ENCODE measurements at regions not wholly inside any gene's neighbourhood (a gene's known extent, or its start where the extent isn't known, plus 50 kb on each side); places are given as distances from the start of the nearest gene placed in this dataset.

DNA sequence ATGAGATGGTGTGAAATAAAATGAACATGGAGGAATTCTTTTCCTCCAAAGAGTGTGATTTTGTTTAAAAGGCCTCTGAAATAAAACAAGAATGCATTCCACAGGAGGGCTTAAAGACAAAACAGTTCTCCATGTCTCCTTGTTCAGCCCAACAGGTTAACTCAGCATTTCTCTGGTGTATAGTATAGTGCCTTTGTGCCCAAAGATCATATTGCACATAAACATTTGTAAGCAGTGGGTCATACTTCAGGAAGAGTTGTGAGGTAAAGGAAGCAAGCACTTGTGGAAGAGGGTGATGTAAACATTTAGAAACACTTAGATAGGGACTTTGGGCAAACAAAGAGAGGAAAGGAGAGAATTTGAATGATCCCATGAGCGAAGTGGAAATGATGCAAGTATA lies 433.9 kb downstream of the SIPA1L2 start:
- CTCF ChIA-PET: no interaction called here
- H3K4me1 ChIP-seq (ENCODE audit: control insufficient read depth in 2 of 2, insufficient read depth in 2 of 2, low read length in 2 of 2): no peaks in the 10 kb centered on the region
- no peak overlapping the region for H3K4me3 Mint-ChIP-seq
- peaks cover 0 to 13% (median 1%) of the 10 kb centered on the region in 5 donors for H3K27me3 Mint-ChIP-seq
- H3K27ac ChIP-seq (ENCODE audit: low read depth, low read length): no peak overlapping the region
- H3K27me3 ChIP-seq (ENCODE audit: control insufficient read depth in 2 of 2, insufficient read depth in 2 of 2, low read length in 2 of 2): no peaks in the 10 kb centered on the region
- no peak overlapping the region for H3K27ac Mint-ChIP-seq
- peaks cover 0 to 9% (median 4%) of the 10 kb centered on the region in 11 donors for H3K9me3 Mint-ChIP-seq
- intact Hi-C loops (cut with micrococcal nuclease): no loop called here
- H3K4me3 ChIP-seq (ENCODE audit: low read length): no peak overlapping the region
- peaks cover 0 to 3% (median 0%) of the 10 kb centered on the region in 5 donors for H3K36me3 Mint-ChIP-seq
- no peaks in the 10 kb centered on the region for H3K9me3 ChIP-seq (ENCODE audit: control insufficient read depth in 2 of 3, low read length in 3 of 3)
- DNase-seq (no peak), ATAC-seq (no peak)
- POLR2A ChIA-PET: no interaction called here
- H3K4me1 Mint-ChIP-seq: no peaks in the 10 kb centered on the region
- H3K36me3 ChIP-seq (ENCODE audit: control insufficient read depth in 2 of 3, insufficient read depth in 3 of 3, low read length in 3 of 3): no peaks in the 10 kb centered on the region

DNA sequence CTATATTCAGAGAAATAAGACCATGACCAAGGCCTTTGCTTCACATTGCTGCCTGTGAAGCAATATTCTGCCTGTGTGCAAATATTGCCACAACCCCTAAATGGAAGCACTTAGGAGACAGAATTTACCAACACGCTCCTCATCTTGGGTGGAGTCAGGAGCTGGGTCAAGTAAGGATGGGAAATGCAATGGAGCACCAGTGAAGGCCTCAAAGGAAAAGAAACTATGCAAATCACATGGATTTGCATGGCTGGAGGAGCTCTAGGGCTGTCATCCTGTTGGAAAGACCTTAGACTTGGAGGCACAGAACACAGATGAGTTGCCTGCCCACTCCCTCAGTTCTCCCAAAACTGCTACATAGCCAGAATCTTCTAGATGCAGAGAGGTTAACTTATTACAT lies 435.5 kb downstream of the SIPA1L2 start:
- intact Hi-C loops (cut with micrococcal nuclease): no loop called here
- no peaks in the 10 kb centered on the region for H3K27me3 ChIP-seq (ENCODE audit: control insufficient read depth in 2 of 2, insufficient read depth in 2 of 2, low read length in 2 of 2)
- Mint-ChIP-seq H3K4me1 (no peaks in the 10 kb centered on the region), H3K36me3 (no peaks in the 10 kb centered on the region), H3K9me3 (peaks cover 0 to 6% (median 0%) of the 10 kb centered on the region in 11 donors), H3K4me3 (no peak overlapping the region), H3K27me3 (peaks cover 0 to 13% (median 0%) of the 10 kb centered on the region in 5 donors), H3K27ac (no peak overlapping the region)
- no peaks in the 10 kb centered on the region for H3K9me3 ChIP-seq (ENCODE audit: control insufficient read depth in 2 of 3, low read length in 3 of 3)
- H3K4me3 ChIP-seq (ENCODE audit: low read length): no peak overlapping the region
- ATAC-seq: no peak
- no peaks in the 10 kb centered on the region for H3K36me3 ChIP-seq (ENCODE audit: control insufficient read depth in 2 of 3, insufficient read depth in 3 of 3, low read length in 3 of 3)
- DNase-seq: no peak
- H3K27ac ChIP-seq (ENCODE audit: low read depth, low read length): no peak overlapping the region
- no peaks in the 10 kb centered on the region for H3K4me1 ChIP-seq (ENCODE audit: control insufficient read depth in 2 of 2, insufficient read depth in 2 of 2, low read length in 2 of 2)
- CTCF ChIA-PET: no interaction called here
- POLR2A ChIA-PET: no interaction called here

DNA sequence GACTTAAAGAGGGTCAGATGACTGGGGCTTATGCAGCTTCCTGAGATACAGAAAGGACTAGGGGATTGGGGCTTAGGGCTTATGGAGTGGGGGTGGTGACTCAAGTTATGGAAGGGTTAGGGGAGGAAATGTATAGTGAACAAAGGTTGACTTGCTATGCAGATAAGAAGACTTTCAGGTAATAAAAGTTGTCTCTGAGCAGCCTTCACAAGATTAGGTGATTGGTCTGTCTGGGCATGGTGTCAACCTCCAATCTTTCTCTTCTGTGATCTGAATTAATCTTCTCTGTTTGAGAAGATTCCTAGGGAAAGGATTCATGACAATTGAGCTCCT lies 436.5 kb downstream of the SIPA1L2 start:
- Histone ChIP-seq H3K4me3 (ENCODE audit: low read length) (no peak overlapping the region), H3K27me3 (ENCODE audit: control insufficient read depth in 2 of 2, insufficient read depth in 2 of 2, low read length in 2 of 2) (no peaks in the 10 kb centered on the region), H3K36me3 (ENCODE audit: control insufficient read depth in 2 of 3, insufficient read depth in 3 of 3, low read length in 3 of 3) (no peaks in the 10 kb centered on the region), H3K9me3 (ENCODE audit: control insufficient read depth in 2 of 3, low read length in 3 of 3) (no peaks in the 10 kb centered on the region), H3K27ac (ENCODE audit: low read depth, low read length) (no peak overlapping the region), H3K4me1 (ENCODE audit: control insufficient read depth in 2 of 2, insufficient read depth in 2 of 2, low read length in 2 of 2) (no peaks in the 10 kb centered on the region)
- Mint-ChIP-seq H3K36me3 (no peaks in the 10 kb centered on the region), H3K27me3 (peaks cover 0 to 13% (median 0%) of the 10 kb centered on the region in 5 donors), H3K27ac (no peak overlapping the region), H3K9me3 (peaks cover 0 to 6% (median 0%) of the 10 kb centered on the region in 11 donors), H3K4me3 (no peak overlapping the region), H3K4me1 (no peaks in the 10 kb centered on the region)
- intact Hi-C loops (cut with micrococcal nuclease): no loop called here
- POLR2A ChIA-PET: no interaction called here
- CTCF ChIA-PET: no interaction called here
- no peak for DNase-seq
- no peak for ATAC-seq

DNA sequence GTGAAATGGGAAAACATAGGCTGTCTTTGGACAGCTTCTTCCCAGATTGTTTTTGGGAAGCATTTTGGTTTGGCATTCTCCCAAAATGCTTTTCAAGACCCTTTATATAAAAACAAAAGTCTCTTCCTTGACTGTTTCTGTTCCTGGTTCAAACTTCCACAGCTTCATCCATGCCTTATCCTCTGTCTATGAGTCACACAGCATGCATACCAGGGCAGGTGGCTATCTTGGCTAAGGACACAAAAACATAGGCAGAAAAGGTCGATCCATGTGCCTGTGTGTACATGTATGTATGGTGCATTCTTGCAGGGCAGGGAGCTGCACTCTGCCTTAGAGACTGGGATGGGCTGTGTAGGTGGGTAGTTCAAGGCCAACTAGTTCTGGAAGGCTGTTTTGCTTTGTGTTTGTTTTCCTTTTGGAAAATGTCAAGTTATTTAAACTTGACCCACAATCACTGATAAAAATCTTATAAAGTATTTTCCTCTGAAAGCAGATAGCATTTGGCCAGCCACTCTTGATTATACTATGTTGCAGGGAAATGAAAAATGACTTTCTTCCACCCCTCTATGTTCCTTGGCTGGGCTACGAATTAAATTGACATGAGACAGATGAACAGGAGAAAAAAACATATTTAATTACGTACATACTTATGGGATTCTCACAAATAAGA lies 437.0 kb downstream of the SIPA1L2 start:
- intact Hi-C loops (cut with micrococcal nuclease): no loop called here
- H3K4me3 ChIP-seq (ENCODE audit: low read length): no peak overlapping the region
- H3K36me3 Mint-ChIP-seq: no peaks in the 10 kb centered on the region
- ChIA-PET CTCF (no interaction called here), POLR2A (no interaction called here)
- no peaks in the 10 kb centered on the region for H3K9me3 ChIP-seq (ENCODE audit: control insufficient read depth in 2 of 3, low read length in 3 of 3)
- H3K27ac Mint-ChIP-seq: no peak overlapping the region
- no peaks in the 10 kb centered on the region for H3K4me1 ChIP-seq (ENCODE audit: control insufficient read depth in 2 of 2, insufficient read depth in 2 of 2, low read length in 2 of 2)
- no peak overlapping the region for H3K4me3 Mint-ChIP-seq
- H3K9me3 Mint-ChIP-seq: peaks cover 0 to 6% (median 0%) of the 10 kb centered on the region in 11 donors
- DNase-seq (no peak), ATAC-seq (no peak)
- no peaks in the 10 kb centered on the region for H3K36me3 ChIP-seq (ENCODE audit: control insufficient read depth in 2 of 3, insufficient read depth in 3 of 3, low read length in 3 of 3)
- H3K27ac ChIP-seq (ENCODE audit: low read depth, low read length): no peak overlapping the region
- H3K27me3 Mint-ChIP-seq: peaks cover 0 to 13% (median 0%) of the 10 kb centered on the region in 5 donors
- no peaks in the 10 kb centered on the region for H3K27me3 ChIP-seq (ENCODE audit: control insufficient read depth in 2 of 2, insufficient read depth in 2 of 2, low read length in 2 of 2)
- H3K4me1 Mint-ChIP-seq: no peaks in the 10 kb centered on the region

DNA sequence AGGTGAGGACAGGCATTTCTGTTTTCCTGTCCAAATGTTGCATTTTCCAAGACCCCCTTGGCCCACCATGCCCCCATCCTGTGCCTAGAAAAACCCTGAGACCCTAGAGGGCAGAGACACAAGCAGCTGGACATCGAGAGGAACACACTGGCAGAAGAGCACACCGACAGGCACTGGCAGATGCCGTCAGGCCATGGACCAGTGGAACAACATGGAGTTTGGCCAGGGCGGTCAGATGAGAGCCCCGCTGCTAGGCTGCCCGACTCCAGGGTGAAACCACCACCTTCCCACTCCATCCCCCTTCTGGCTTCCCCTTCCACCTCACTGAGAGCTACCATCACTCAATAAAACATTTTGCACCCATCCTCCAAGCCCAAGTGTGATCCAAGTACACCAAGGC lies 438.4 kb downstream of the SIPA1L2 start:
- intact Hi-C loops (cut with micrococcal nuclease): no loop called here
- no peaks in the 10 kb centered on the region for H3K9me3 ChIP-seq (ENCODE audit: control insufficient read depth in 2 of 3, low read length in 3 of 3)
- H3K36me3 ChIP-seq (ENCODE audit: control insufficient read depth in 2 of 3, insufficient read depth in 3 of 3, low read length in 3 of 3): no peaks in the 10 kb centered on the region
- ChIA-PET POLR2A (no interaction called here), CTCF (no interaction called here)
- no peaks in the 10 kb centered on the region for H3K27me3 ChIP-seq (ENCODE audit: control insufficient read depth in 2 of 2, insufficient read depth in 2 of 2, low read length in 2 of 2)
- H3K4me1 ChIP-seq (ENCODE audit: control insufficient read depth in 2 of 2, insufficient read depth in 2 of 2, low read length in 2 of 2): no peaks in the 10 kb centered on the region
- H3K27ac ChIP-seq (ENCODE audit: low read depth, low read length): no peak overlapping the region
- H3K27ac Mint-ChIP-seq: no peak overlapping the region
- peaks cover 0 to 12% (median 0%) of the 10 kb centered on the region in 5 donors for H3K27me3 Mint-ChIP-seq
- ATAC-seq (no peak), DNase-seq (no peak)
- no peak overlapping the region for H3K4me3 ChIP-seq (ENCODE audit: low read length)
- H3K9me3 Mint-ChIP-seq: peaks cover 0 to 6% (median 0%) of the 10 kb centered on the region in 11 donors
- no peaks in the 10 kb centered on the region for H3K4me1 Mint-ChIP-seq
- H3K36me3 Mint-ChIP-seq: no peaks in the 10 kb centered on the region
- no peak overlapping the region for H3K4me3 Mint-ChIP-seq

DNA sequence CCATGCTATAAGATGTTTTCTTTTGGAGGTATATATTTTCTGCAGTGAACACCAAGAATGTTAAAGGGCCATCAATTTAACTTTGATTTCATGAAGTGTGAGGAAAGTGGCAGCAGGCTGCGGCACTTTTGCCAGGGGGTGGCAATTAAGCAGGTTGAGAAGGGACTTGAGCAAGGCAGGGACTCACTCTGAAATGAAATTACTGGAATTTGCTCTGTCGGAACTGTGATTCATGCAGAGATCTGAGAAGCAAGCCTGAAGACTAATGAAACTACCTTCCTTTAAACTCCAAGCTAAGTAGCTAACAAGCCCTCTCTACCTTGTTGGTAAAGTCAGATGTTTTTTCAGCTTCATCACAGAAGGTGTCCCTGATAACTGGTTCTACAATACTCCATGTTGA lies 441.6 kb downstream of the SIPA1L2 start:
- DNase-seq: no peak
- Mint-ChIP-seq H3K27ac (no peak overlapping the region), H3K27me3 (peaks cover 0 to 7% (median 0%) of the 10 kb centered on the region in 5 donors), H3K4me3 (no peak overlapping the region), H3K9me3 (peaks cover 0 to 2% (median 0%) of the 10 kb centered on the region in 11 donors), H3K36me3 (no peaks in the 10 kb centered on the region), H3K4me1 (peaks cover 0 to 2% (median 0%) of the 10 kb centered on the region in 7 donors)
- no peak for ATAC-seq
- Histone ChIP-seq H3K27me3 (ENCODE audit: control insufficient read depth in 2 of 2, insufficient read depth in 2 of 2, low read length in 2 of 2) (no peaks in the 10 kb centered on the region), H3K27ac (ENCODE audit: low read depth, low read length) (no peak overlapping the region), H3K4me1 (ENCODE audit: control insufficient read depth in 2 of 2, insufficient read depth in 2 of 2, low read length in 2 of 2) (no peaks in the 10 kb centered on the region), H3K9me3 (ENCODE audit: control insufficient read depth in 2 of 3, low read length in 3 of 3) (no peaks in the 10 kb centered on the region), H3K36me3 (ENCODE audit: control insufficient read depth in 2 of 3, insufficient read depth in 3 of 3, low read length in 3 of 3) (no peaks in the 10 kb centered on the region), H3K4me3 (ENCODE audit: low read length) (no peak overlapping the region)
- CTCF ChIA-PET: no interaction called here
- POLR2A ChIA-PET: no interaction called here
- intact Hi-C loops (cut with micrococcal nuclease): no loop called here

DNA sequence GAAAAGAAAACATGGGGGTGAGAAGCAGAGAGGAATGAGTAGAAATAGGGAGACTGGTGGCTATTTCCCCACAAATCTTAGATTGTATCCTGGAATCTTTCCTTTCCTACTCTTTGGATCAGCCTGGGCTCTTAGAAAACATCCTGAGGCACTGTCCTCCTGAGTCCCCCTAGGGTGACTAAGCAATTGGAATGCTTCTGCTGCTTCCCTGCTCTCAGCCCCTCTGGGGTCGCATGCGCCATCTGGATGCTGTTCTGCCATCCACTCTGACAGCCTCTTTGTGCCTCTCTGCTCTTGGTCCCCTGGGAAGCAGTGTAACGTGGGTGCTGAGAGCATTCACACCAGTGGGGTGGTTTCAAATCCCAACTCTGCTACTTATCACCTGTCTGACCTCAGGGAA lies 443.0 kb downstream of the SIPA1L2 start:
- Mint-ChIP-seq H3K27ac (no peak overlapping the region), H3K4me1 (peaks cover 0 to 2% (median 0%) of the 10 kb centered on the region in 7 donors), H3K36me3 (no peaks in the 10 kb centered on the region), H3K9me3 (no peaks in the 10 kb centered on the region), H3K27me3 (peaks cover 0 to 7% (median 0%) of the 10 kb centered on the region in 5 donors), H3K4me3 (no peak overlapping the region)
- H3K36me3 ChIP-seq (ENCODE audit: control insufficient read depth in 2 of 3, insufficient read depth in 3 of 3, low read length in 3 of 3): no peaks in the 10 kb centered on the region
- H3K27me3 ChIP-seq (ENCODE audit: control insufficient read depth in 2 of 2, insufficient read depth in 2 of 2, low read length in 2 of 2): no peaks in the 10 kb centered on the region
- H3K9me3 ChIP-seq (ENCODE audit: control insufficient read depth in 2 of 3, low read length in 3 of 3): no peaks in the 10 kb centered on the region
- no peaks in the 10 kb centered on the region for H3K4me1 ChIP-seq (ENCODE audit: control insufficient read depth in 2 of 2, insufficient read depth in 2 of 2, low read length in 2 of 2)
- ATAC-seq (no peak), DNase-seq (no peak)
- intact Hi-C loops (cut with micrococcal nuclease): no loop called here
- no peak overlapping the region for H3K27ac ChIP-seq (ENCODE audit: low read depth, low read length)
- no peak overlapping the region for H3K4me3 ChIP-seq (ENCODE audit: low read length)
- ChIA-PET CTCF (no interaction called here), POLR2A (no interaction called here)

All from naive thymus-derived CD4-positive, alpha-beta T cell (primary cell).